IMR-90 (cell line): ENCODE measurements at regions not wholly inside any gene's neighbourhood (a gene's known extent, or its start where the extent isn't known, plus 50 kb on each side); places are given as distances from the start of the nearest gene placed in this dataset.

Experiments
- CEBPB ChIP-seq: IDR thresholded peaks from 2 replicates; pipeline ENCODE4 v1.6.1; 2012; ENCODE audit warnings: low read depth, low read length, improper control_type of control experiment
- CTCF ChIP-seq: conservative IDR thresholded peaks from 2 replicates; pipeline ENCODE4 v1.5.1; 2012; ENCODE audit warnings: mild to moderate bottlenecking, low read depth, low read length, improper control_type of control experiment
- MAFK ChIP-seq: IDR thresholded peaks from 2 replicates; pipeline ENCODE4 v1.6.1; 2012; ENCODE audit warnings: low read depth, low read length, improper control_type of control experiment
- MAZ ChIP-seq: IDR thresholded peaks from 2 replicates; pipeline ENCODE4 v1.6.1; 2012; ENCODE audit warnings: low read depth, mild to moderate bottlenecking, low read length, improper control_type of control experiment, moderate library complexity, borderline replicate concordance
- MXI1 ChIP-seq: IDR thresholded peaks from 2 replicates; pipeline ENCODE4 v1.6.1; 2012; ENCODE audit warnings: low read depth, mild to moderate bottlenecking, low read length, moderate library complexity, borderline replicate concordance
- POLR2A ChIP-seq: IDR thresholded peaks from 2 replicates; pipeline ENCODE4 v1.6.1; 2012; ENCODE audit warnings: mild to moderate bottlenecking, low read depth, low read length
- RFX5 ChIP-seq: IDR thresholded peaks from 2 replicates; pipeline ENCODE4 v1.8.0; 2012; ENCODE audit warnings: low read depth, mild to moderate bottlenecking, low read length, moderate library complexity
- SMC3 ChIP-seq: fragments of 150-350 bp; IDR thresholded peaks from 2 replicates; pipeline ENCODE4 v1.6.1; 2016; ENCODE audit warnings: low read depth, mild to moderate bottlenecking, antibody characterized with exemption, low read length, moderate library complexity
- TF ChIP-seq, protein P1 (sequence below): fragments of 150-350 bp; IDR thresholded peaks from 2 replicates; pipeline ENCODE4 v1.6.1; 2017; ENCODE audit warnings: mild to moderate bottlenecking, antibody characterized with exemption, low read length, low read depth

GRCh38 chr2:56713161-56713676, 529.4 kb downstream of the CCDC85A start:
- TF ChIP-seq CTCF (no peak), MXI1 (no peak), POLR2A (no peak), MAZ (no peak), MAFK (no peak), CEBPB (no peak), SMC3 (no peak), RFX5 (no peak)
- TF ChIP-seq, protein P1, sequence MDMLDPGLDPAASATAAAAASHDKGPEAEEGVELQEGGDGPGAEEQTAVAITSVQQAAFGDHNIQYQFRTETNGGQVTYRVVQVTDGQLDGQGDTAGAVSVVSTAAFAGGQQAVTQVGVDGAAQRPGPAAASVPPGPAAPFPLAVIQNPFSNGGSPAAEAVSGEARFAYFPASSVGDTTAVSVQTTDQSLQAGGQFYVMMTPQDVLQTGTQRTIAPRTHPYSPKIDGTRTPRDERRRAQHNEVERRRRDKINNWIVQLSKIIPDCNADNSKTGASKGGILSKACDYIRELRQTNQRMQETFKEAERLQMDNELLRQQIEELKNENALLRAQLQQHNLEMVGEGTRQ, result no peak
